PC-3 (cell line): ENCODE measurements at regions not wholly inside any gene's neighbourhood (a gene's known extent, or its start where the extent isn't known, plus 50 kb on each side); places are given as distances from the start of the nearest gene placed in this dataset.

ENCODE experiments used
- ATAC-seq: fragments of 200-7000 bp; cut with Tn5 transposase; 2 replicates; pipeline ENCODE4 v1.9.1; 2020; ENCODE audit warnings: mild to moderate bottlenecking, moderate library complexity
- BruUV-seq: library from RNA; stranded (reverse); fragments of 400-500 nt; replicated peaks from 2 replicates; lab custom pipeline; 2021; lab: Mats Ljungman, UMichigan
- CTCF ChIA-PET: fragments of 300-600 bp; sonication (Branson Sonifier 250); formaldehyde crosslinking; loops from one replicate; lab custom pipeline; 2022; ENCODE audit warnings: antibody characterized with exemption; lab: Charles Lee
- POLR2A ChIA-PET: fragments of 300-600 bp; sonication (Branson Sonifier 250); formaldehyde crosslinking; loops from one replicate; lab custom pipeline; 2022; ENCODE audit warnings: antibody characterized with exemption; ENCODE audit not compliant: unreplicated experiment; lab: Charles Lee
- DNase-seq: peaks from one replicate; pipeline ENCODE4 v3.0.0-alpha.2; 2015
- H2AFZ ChIP-seq: fragments of 300-600 bp; sonication (generic); 2 replicates; pipeline ENCODE4 v1.6.0; 2016; ENCODE audit warnings: antibody characterized with exemption, low read length
- H3F3A ChIP-seq: fragments of 300-600 bp; sonication (generic); one replicate; pipeline ENCODE4 v1.6.0; 2017; ENCODE audit warnings: antibody characterized with exemption, low read length, control low read depth, mild to moderate bottlenecking; ENCODE audit not compliant: unreplicated experiment
- H3K27ac ChIP-seq: fragments of 300-600 bp; sonication (generic); 2 replicates; pipeline ENCODE4 v1.5.1; 2016; ENCODE audit warnings: mild to moderate bottlenecking, low read length
- H3K27me3 ChIP-seq: fragments of 300-600 bp; sonication (generic); 2 replicates; pipeline ENCODE4 v1.6.1; 2016; ENCODE audit warnings: low read length, mixed read lengths
- H3K36me3 ChIP-seq: fragments of 300-600 bp; sonication (generic); 2 replicates; pipeline ENCODE4 v1.6.1; 2016; ENCODE audit warnings: low read depth, mixed run types, low read length, mixed read lengths
- H3K4me1 ChIP-seq: fragments of 300-600 bp; sonication (generic); 2 replicates; pipeline ENCODE4 v1.5.1; 2016; ENCODE audit warnings: low read length; ENCODE audit not compliant: insufficient read depth
- H3K4me2 ChIP-seq: fragments of 300-600 bp; sonication (generic); 2 replicates; pipeline ENCODE4 v1.6.0; 2016; ENCODE audit warnings: low read length
- H3K4me3 ChIP-seq: fragments of 300-600 bp; sonication (generic); 2 replicates; pipeline ENCODE4 v1.5.1; 2016; ENCODE audit warnings: mild to moderate bottlenecking, low read length, mixed read lengths
- H3K79me2 ChIP-seq: fragments of 300-600 bp; sonication (generic); 2 replicates; pipeline ENCODE4 v1.6.1; 2017; ENCODE audit warnings: low read length, mixed read lengths
- H3K9ac ChIP-seq: fragments of 300-600 bp; sonication (generic); 2 replicates; pipeline ENCODE4 v1.6.0; 2016; ENCODE audit warnings: mild to moderate bottlenecking, low read length
- H3K9me2 ChIP-seq: fragments of 300-600 bp; sonication (generic); replicated peaks from 2 replicates; pipeline ENCODE4 v1.6.1; 2016; ENCODE audit warnings: mixed run types, low read length, mixed read lengths
- H3K9me3 ChIP-seq: fragments of 300-600 bp; sonication (generic); 2 replicates; pipeline ENCODE4 v1.6.1; 2016; ENCODE audit warnings: low read length, mixed read lengths
- H4K20me1 ChIP-seq: fragments of 300-600 bp; sonication (generic); 2 replicates; pipeline ENCODE4 v1.6.1; 2016; ENCODE audit warnings: low read length, mixed read lengths
- CTCF ChIP-seq: fragments of 300-600 bp; sonication (generic); conservative IDR thresholded peaks from 2 replicates; pipeline ENCODE4 v1.5.1; 2017; ENCODE audit warnings: antibody characterized with exemption, low read depth, mild to moderate bottlenecking, low read length
- EZH2 ChIP-seq: fragments of 300-600 bp; sonication (generic); IDR thresholded peaks from one replicate; pipeline ENCODE4 v1.6.1; 2017; ENCODE audit warnings: antibody characterized with exemption, mild to moderate bottlenecking, low read length; ENCODE audit not compliant: unreplicated experiment
- EZH2phosphoT487 ChIP-seq: fragments of 300-600 bp; sonication (generic); IDR thresholded peaks from 2 replicates; pipeline ENCODE4 v1.6.1; 2018; ENCODE audit warnings: mild to moderate bottlenecking, antibody characterized with exemption, low read length, borderline replicate concordance
- intact Hi-C: fragments of 100-400 bp; cut with micrococcal nuclease; formaldehyde crosslinking; loops from 2 replicates; pipeline ENCODE4 v1.9.0; 2023

GRCh38 chr1:90650401-90650800 is 66.7 kb downstream of the BARHL2 start:
- ATAC-seq (no peak), DNase-seq (no peak)
- Histone ChIP-seq H3K79me2 (no peaks in the 10 kb centered on the region), H3K27me3 (peaks cover 42% of the 10 kb centered on the region), H3K36me3 (no peaks in the 10 kb centered on the region), H4K20me1 (no peaks in the 10 kb centered on the region), H3K9me2 (no peaks in the 10 kb centered on the region), H3F3A (no peaks in the 10 kb centered on the region), H3K4me1 (no peaks in the 10 kb centered on the region), H3K9ac (no peak overlapping the region), H3K9me3 (no peaks in the 10 kb centered on the region), H3K4me2 (no peak overlapping the region), H3K4me3 (no peak overlapping the region), H3K27ac (no peak overlapping the region), H2AFZ (no peak overlapping the region)
- intact Hi-C loops, result no loop called here
- no TSS peak for BruUV-seq
- TF ChIP-seq CTCF, result no peak
- POLR2A ChIA-PET, result no interaction called here
- CTCF ChIA-PET, result no interaction called here

GRCh38 chr1:90640325-90640724 is 76.8 kb downstream of the BARHL2 start:
- Histone ChIP-seq H3K4me1 (no peaks in the 10 kb centered on the region), H3K4me2 (no peak overlapping the region), H3K27ac (no peak overlapping the region), H3K4me3 (no peak overlapping the region), H3K9me3 (no peaks in the 10 kb centered on the region), H3K36me3 (no peaks in the 10 kb centered on the region), H3K79me2 (no peaks in the 10 kb centered on the region), H3K27me3 (peaks cover 38% of the 10 kb centered on the region), H3K9me2 (no peaks in the 10 kb centered on the region), H3K9ac (no peak overlapping the region), H2AFZ (no peak overlapping the region), H3F3A (no peaks in the 10 kb centered on the region), H4K20me1 (no peaks in the 10 kb centered on the region)
- no peak for ATAC-seq
- TF ChIP-seq EZH2phosphoT487 (no peak), CTCF (no peak), EZH2 (no peak)
- ChIA-PET POLR2A (no interaction called here), CTCF (interaction anchor here (0.6 kb wide), 1 partner anchor 533 kb away, joined by 3 read pairs; no protein-coding TSS in a partner anchor)
- no peak for DNase-seq
- intact Hi-C loops, result no loop called here
- no TSS peak for BruUV-seq

- H3K9me3 ChIP-seq, result no peaks in the 10 kb centered on the region
- BruUV-seq, result no TSS peak
- peaks cover 79% of the 10 kb centered on the region for H3K27me3 ChIP-seq
- H2AFZ ChIP-seq, result no peak overlapping the region
- TF ChIP-seq EZH2, result no peak
- TF ChIP-seq EZH2phosphoT487, result no peak
- no peak for TF ChIP-seq CTCF
- no peak overlapping the region for H3K4me2 ChIP-seq
- intact Hi-C loops, result no loop called here
- no peaks in the 10 kb centered on the region for H3K4me1 ChIP-seq
- H3K9ac ChIP-seq, result no peak overlapping the region
- H3K9me2 ChIP-seq, result no peaks in the 10 kb centered on the region
- H4K20me1 ChIP-seq, result no peaks in the 10 kb centered on the region
- no peak overlapping the region for H3K4me3 ChIP-seq
- ChIA-PET POLR2A (no interaction called here), CTCF (no interaction called here)
- no peaks in the 10 kb centered on the region for H3K79me2 ChIP-seq
- no peak overlapping the region for H3K27ac ChIP-seq
- no peak for ATAC-seq
- no peak for DNase-seq
- H3F3A ChIP-seq, result no peaks in the 10 kb centered on the region
- no peaks in the 10 kb centered on the region for H3K36me3 ChIP-seq
These were observed 94.4 kb downstream of the BARHL2 start for GRCh38 chr1:90622666-90623065.
